Astrocyte (in vitro differentiated cells and primary cell): ENCODE measurements at regions not wholly inside any gene's neighbourhood (a gene's known extent, or its start where the extent isn't known, plus 50 kb on each side); places are given as distances from the start of the nearest gene placed in this dataset.

Source experiments
- DNase-seq: peaks from one replicate; pipeline ENCODE4 v3.0.0-alpha.2; 2010; ENCODE audit warnings: low read depth
- FAIRE-seq: peaks from 2 replicates; lab custom pipeline; 2011; peaks lifted over from hg19 to GRCh38; lab: Jason Lieb, UNC
- H2AFZ ChIP-seq: 2 replicates; pipeline ENCODE4 v1.6.0; 2012; ENCODE audit warnings: low read depth, low read length, inconsistent platforms
- H3K27ac ChIP-seq: 2 replicates; pipeline ENCODE4 v1.5.1; 2011; ENCODE audit warnings: low read depth, low read length, inconsistent platforms
- H3K27me3 ChIP-seq: 2 replicates; pipeline ENCODE4 v1.6.0; 2011; ENCODE audit warnings: low read length, inconsistent platforms; ENCODE audit not compliant: insufficient read depth
- H3K36me3 ChIP-seq: 2 replicates; pipeline ENCODE4 v1.5.1; 2011; ENCODE audit warnings: low read length, inconsistent platforms; ENCODE audit not compliant: insufficient read depth
- H3K4me1 ChIP-seq: 2 replicates; pipeline ENCODE4 v1.5.1; 2011; ENCODE audit warnings: low read length, inconsistent platforms; ENCODE audit not compliant: insufficient read depth
- H3K4me2 ChIP-seq: 2 replicates; pipeline ENCODE4 v1.6.0; 2012; ENCODE audit warnings: low read length, inconsistent platforms
- H3K4me3 ChIP-seq: 2 replicates; pipeline ENCODE4 v1.5.1; 2011; ENCODE audit warnings: low read depth, mild to moderate bottlenecking, low read length, inconsistent platforms; ENCODE audit not compliant: insufficient read depth
- H3K79me2 ChIP-seq: 2 replicates; pipeline ENCODE4 v1.6.0; 2012; ENCODE audit warnings: mild to moderate bottlenecking, low read length, inconsistent platforms; ENCODE audit not compliant: insufficient read depth
- H3K9ac ChIP-seq: 2 replicates; pipeline ENCODE4 v1.6.0; 2012; ENCODE audit warnings: mild to moderate bottlenecking, low read length, inconsistent platforms
- H3K9me3 ChIP-seq: 2 replicates; pipeline ENCODE4 v1.5.1; 2012; ENCODE audit warnings: low read depth, mild to moderate bottlenecking, low read length, inconsistent platforms; ENCODE audit not compliant: insufficient read depth
- H4K20me1 ChIP-seq: 2 replicates; pipeline ENCODE4 v1.6.0; 2012; ENCODE audit warnings: low read length, inconsistent platforms; ENCODE audit not compliant: insufficient read depth
- H3K27ac Mint-ChIP-seq: one replicate; pipeline ENCODE4 v1.8.0; 2021; ENCODE audit warnings: mild to moderate bottlenecking, mixed read lengths; ENCODE audit not compliant: unreplicated experiment
- H3K27me3 Mint-ChIP-seq: one replicate; pipeline ENCODE4 v1.8.0; 2021; ENCODE audit warnings: low read depth, mixed read lengths; ENCODE audit not compliant: unreplicated experiment
- H3K36me3 Mint-ChIP-seq: one replicate; pipeline ENCODE4 v1.8.0; 2021; ENCODE audit warnings: low read depth, mixed read lengths; ENCODE audit not compliant: unreplicated experiment
- H3K4me1 Mint-ChIP-seq: one replicate; pipeline ENCODE4 v1.8.0; 2021; ENCODE audit warnings: low read depth, mixed read lengths; ENCODE audit not compliant: unreplicated experiment
- H3K4me3 Mint-ChIP-seq: one replicate; pipeline ENCODE4 v1.8.0; 2021; ENCODE audit warnings: mild to moderate bottlenecking, moderate library complexity, mixed read lengths; ENCODE audit not compliant: unreplicated experiment
- H3K9me3 Mint-ChIP-seq: one replicate; pipeline ENCODE4 v1.8.0; 2021; ENCODE audit warnings: mild to moderate bottlenecking, mixed read lengths; ENCODE audit not compliant: unreplicated experiment
- EZH2 ChIP-seq: IDR thresholded peaks from 2 replicates; pipeline ENCODE4 v1.6.1; 2012; ENCODE audit warnings: mild to moderate bottlenecking, low read length, inconsistent platforms; ENCODE audit not compliant: insufficient read depth
- TF ChIP-seq, protein P1 (sequence below): IDR thresholded peaks from 2 replicates; pipeline ENCODE4 v1.5.1; 2011; ENCODE audit warnings: low read depth, mild to moderate bottlenecking, inconsistent platforms, low read length, moderate library complexity; ENCODE audit not compliant: insufficient read depth

DNA sequence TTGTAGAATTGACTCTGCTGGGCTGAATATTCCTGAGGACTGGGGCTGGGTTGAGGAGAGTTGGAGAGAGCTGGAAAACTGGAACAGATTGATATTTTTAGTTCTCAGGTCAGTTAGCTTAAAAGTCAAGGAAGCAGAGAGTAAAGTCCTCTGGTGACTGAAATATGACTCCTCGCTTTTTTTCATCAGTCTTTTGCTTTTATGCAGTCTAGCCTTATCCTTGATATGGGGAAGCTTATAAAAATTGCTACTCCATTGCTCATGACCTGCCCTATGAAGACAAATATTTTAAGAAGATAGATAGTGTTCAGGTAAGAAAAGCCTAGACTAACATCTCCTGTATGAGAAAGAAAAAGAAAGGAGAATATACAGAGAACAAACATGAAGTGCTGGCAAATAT, 152.7 kb downstream of the C4orf33 start:
- no peaks in the 10 kb centered on the region for H3K4me1 ChIP-seq
- H3K4me2 ChIP-seq, result no peak overlapping the region
- no peak overlapping the region for H3K4me3 ChIP-seq
- H3K27ac ChIP-seq, result no peak overlapping the region
- no peak overlapping the region for H3K27ac Mint-ChIP-seq
- H4K20me1 ChIP-seq, result no peaks in the 10 kb centered on the region
- no peaks in the 10 kb centered on the region for H3K27me3 ChIP-seq
- peaks cover 7% of the 10 kb centered on the region for H3K9me3 Mint-ChIP-seq
- H3K36me3 Mint-ChIP-seq, result peaks cover 2% of the 10 kb centered on the region
- H3K4me1 Mint-ChIP-seq, result no peaks in the 10 kb centered on the region
- DNase-seq, result no peak
- H3K36me3 ChIP-seq, result no peaks in the 10 kb centered on the region
- no peak overlapping the region for H3K4me3 Mint-ChIP-seq
- H3K9me3 ChIP-seq, result no peaks in the 10 kb centered on the region
- no peak for TF ChIP-seq EZH2
- TF ChIP-seq, protein P1, sequence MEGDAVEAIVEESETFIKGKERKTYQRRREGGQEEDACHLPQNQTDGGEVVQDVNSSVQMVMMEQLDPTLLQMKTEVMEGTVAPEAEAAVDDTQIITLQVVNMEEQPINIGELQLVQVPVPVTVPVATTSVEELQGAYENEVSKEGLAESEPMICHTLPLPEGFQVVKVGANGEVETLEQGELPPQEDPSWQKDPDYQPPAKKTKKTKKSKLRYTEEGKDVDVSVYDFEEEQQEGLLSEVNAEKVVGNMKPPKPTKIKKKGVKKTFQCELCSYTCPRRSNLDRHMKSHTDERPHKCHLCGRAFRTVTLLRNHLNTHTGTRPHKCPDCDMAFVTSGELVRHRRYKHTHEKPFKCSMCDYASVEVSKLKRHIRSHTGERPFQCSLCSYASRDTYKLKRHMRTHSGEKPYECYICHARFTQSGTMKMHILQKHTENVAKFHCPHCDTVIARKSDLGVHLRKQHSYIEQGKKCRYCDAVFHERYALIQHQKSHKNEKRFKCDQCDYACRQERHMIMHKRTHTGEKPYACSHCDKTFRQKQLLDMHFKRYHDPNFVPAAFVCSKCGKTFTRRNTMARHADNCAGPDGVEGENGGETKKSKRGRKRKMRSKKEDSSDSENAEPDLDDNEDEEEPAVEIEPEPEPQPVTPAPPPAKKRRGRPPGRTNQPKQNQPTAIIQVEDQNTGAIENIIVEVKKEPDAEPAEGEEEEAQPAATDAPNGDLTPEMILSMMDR, result no peak
- no peak overlapping the region for H3K9ac ChIP-seq
- no peak overlapping the region for H2AFZ ChIP-seq
- no peaks in the 10 kb centered on the region for H3K27me3 Mint-ChIP-seq
- no peak for FAIRE-seq
- no peaks in the 10 kb centered on the region for H3K79me2 ChIP-seq

DNA sequence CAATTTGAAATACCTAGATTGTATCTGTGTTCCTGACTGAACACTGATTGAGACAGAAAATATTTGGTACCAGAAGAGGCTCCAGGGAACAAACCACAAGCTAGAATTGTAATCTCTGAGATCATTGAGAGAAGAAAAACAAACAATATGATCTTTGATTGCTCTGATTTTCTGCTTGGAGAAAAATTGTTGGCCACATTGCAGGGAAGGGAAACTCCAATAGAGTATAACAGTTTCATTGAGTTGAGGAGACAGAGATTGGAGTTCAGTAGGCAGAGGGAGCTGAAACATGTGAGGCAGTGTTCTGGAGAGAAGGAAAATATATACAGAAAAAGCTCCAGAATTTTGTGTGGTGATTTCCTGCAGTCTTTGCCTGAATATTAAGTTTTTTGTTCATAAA, 158.2 kb downstream of the C4orf33 start:
- Histone ChIP-seq H3K79me2 (no peaks in the 10 kb centered on the region), H3K36me3 (no peaks in the 10 kb centered on the region), H3K27ac (no peak overlapping the region), H2AFZ (no peak overlapping the region), H3K9ac (no peak overlapping the region), H3K4me3 (no peak overlapping the region), H3K4me1 (no peaks in the 10 kb centered on the region), H3K9me3 (peaks cover 4% of the 10 kb centered on the region), H4K20me1 (no peaks in the 10 kb centered on the region), H3K27me3 (no peaks in the 10 kb centered on the region), H3K4me2 (no peak overlapping the region)
- Mint-ChIP-seq H3K4me3 (no peak overlapping the region), H3K9me3 (peaks cover 4% of the 10 kb centered on the region), H3K4me1 (peaks cover 2% of the 10 kb centered on the region), H3K27me3 (no peaks in the 10 kb centered on the region), H3K36me3 (no peaks in the 10 kb centered on the region), H3K27ac (no peak overlapping the region)
- TF ChIP-seq, protein P1, result no peak
- TF ChIP-seq EZH2, result no peak
- DNase-seq (no peak), FAIRE-seq (no peak)

DNA sequence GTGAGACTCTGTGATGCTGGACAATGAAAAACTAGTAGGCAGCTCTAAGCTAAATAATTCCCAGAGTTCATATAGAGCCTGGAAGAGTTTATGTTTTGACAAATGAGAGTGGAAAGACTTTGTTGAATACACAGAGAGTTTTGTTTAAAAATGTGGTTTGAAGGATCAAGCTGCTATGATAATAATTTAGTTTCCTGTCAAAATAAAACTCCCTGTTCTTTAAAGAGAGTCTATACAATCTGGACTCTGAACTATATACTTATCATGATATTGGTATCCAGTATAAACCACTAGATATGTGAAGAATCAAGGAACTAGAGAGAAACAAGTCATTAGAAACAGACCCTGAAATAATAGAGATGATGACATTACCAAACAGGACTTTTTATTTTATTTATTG, 158.6 kb downstream of the C4orf33 start:
- Histone ChIP-seq H4K20me1 (no peaks in the 10 kb centered on the region), H3K4me3 (no peak overlapping the region), H3K4me2 (no peak overlapping the region), H3K36me3 (no peaks in the 10 kb centered on the region), H3K27ac (no peak overlapping the region), H3K9ac (no peak overlapping the region), H3K9me3 (peaks cover 4% of the 10 kb centered on the region), H3K4me1 (no peaks in the 10 kb centered on the region), H2AFZ (no peak overlapping the region), H3K79me2 (no peaks in the 10 kb centered on the region), H3K27me3 (no peaks in the 10 kb centered on the region)
- peaks cover 4% of the 10 kb centered on the region for H3K9me3 Mint-ChIP-seq
- no peak overlapping the region for H3K27ac Mint-ChIP-seq
- H3K36me3 Mint-ChIP-seq, result no peaks in the 10 kb centered on the region
- FAIRE-seq (no peak), DNase-seq (peak; percentile 12)
- peaks cover 2% of the 10 kb centered on the region for H3K4me1 Mint-ChIP-seq
- no peak overlapping the region for H3K4me3 Mint-ChIP-seq
- no peak for TF ChIP-seq EZH2
- TF ChIP-seq, protein P1, result no peak
- no peaks in the 10 kb centered on the region for H3K27me3 Mint-ChIP-seq
